ENCODE measurements at regions not wholly inside any gene's neighbourhood (a gene's known extent, or its start where the extent isn't known, plus 50 kb on each side); places are given as distances from the start of the nearest gene placed in this dataset.
"Not testable (repeated sequence)": the region's sequence is repeated elsewhere in the genome, so short reads cannot be mapped to it uniquely, and the experiment has no call there.

DNA sequence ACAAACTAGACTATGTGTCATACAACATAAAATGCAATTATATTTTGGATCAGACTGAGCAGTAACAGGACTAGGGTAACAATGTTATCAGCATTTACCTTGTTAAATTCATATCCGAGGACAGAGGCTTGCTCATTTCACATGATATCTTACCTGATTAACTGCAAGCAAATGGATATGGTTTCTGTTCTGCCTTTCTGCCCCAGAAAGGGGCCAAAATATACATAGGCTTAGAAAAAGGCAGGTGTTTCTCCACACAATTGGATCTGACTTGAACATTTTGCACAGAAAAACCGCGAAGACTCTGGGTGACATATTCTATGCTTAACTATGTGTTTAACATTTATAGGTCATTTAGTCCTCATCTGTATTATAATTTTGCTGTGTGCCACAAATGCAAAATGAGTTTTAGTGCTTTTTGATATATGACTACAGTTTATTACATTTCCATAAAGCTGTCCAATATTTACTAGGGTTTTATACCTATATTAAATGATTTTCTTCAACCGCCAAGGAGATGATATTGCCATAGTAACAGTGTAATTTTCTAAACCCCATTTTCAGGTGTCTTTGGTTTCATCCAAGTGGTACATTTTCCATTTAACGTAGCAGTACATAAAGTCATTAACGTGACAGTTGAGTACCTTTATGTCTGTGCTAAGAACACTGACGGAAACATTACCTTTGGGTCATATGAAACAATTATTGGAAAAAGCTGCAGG lies 249.3 kb upstream of the KRR1 start:
- DNase-seq (ENCODE audit: low spot score), result no peak

DNA sequence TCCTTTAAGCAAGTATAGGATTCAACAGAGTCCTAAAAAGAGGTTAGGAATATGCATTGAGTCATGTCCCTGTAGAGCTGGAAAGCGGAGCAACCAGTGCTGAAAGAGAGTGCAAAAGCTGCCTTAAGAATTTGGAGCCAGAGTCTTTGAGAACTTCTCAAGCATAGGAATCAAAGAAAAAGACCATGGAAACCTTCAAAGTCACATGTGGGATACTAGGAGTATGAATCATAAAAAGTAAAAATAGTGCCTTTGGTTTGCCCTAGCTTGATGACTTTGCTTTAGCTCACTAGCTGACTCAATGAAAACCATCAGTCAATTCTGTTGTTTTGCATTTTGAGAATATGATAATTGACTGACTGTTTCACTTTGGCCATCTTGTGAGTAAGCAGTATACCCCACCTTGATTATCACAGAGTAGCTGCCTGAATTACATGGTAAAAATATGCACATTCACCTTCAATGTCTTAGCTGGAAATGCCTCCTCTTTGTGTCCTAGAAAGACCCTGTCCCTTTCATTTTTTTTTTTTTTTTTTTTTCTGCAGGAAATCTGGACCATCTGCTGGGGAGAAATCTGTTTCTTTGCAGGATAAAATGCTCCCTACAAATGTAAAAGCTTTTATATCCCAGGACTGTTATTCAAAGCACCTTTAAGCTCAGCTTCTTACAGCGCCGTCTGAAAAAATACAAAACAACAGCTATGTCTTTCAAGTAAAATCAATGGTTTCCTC lies 248.6 kb upstream of the KRR1 start:
- DNase-seq (ENCODE audit: low spot score), result peak; percentile 79

DNA sequence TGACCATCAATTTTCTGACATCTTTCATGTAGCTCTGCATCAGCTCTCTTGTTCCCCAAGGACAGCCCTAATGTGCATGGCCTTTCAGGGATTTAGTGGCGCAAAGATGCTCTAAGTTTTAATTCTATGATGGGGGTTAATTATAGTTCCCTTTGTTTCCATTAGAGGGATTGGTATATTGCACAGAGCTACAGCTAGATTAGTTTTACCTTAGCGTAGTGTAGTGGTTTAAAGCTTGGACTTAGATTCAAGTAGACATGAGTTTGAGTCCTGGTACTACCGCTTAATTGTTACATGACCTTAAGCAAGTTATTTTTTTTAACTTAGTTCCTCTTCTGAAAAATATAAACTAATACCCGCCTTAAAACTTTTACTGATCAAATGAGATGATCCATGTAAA lies 247.8 kb upstream of the KRR1 start:
- no peak for DNase-seq (ENCODE audit: low spot score)

DNA sequence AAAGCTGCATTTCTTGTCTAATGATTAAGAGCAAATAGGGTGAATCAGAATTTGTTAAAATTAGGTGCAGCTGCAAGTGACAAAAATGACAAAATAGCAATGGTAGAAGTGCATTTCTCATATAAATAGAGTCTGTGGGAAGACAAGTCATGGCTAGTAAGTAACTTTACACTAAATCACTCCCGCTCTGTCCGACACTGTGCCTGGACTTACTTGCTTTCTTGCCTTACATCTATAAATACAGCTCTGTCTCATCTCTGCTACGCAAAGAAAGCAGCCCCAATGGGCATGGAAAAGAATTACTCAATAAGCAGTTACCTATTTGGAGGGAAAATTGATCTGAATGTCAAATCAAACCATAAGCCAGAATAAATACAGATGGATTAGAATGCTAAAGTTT lies 245.4 kb upstream of the KRR1 start:
- no peak for DNase-seq (ENCODE audit: low spot score)

DNA sequence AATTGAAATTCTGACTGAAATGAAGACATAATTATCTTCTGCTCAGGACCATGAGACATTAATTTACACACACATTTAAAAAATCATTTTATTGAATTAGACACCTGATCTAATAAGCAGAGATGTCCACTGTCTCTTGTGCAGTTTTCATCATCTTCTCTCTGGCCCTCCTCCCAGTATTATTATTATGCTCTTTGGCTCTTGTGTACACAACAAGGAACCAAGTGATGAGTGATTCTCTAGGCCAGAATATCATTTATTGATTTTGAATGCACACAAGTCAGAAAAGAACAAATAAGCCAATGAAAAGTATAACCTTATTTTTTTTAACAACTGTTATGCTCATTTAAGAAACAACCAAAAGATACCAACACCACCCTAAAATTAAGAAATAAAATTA lies 244.7 kb upstream of the KRR1 start:
- DNase-seq (ENCODE audit: low spot score), result no peak

DNA sequence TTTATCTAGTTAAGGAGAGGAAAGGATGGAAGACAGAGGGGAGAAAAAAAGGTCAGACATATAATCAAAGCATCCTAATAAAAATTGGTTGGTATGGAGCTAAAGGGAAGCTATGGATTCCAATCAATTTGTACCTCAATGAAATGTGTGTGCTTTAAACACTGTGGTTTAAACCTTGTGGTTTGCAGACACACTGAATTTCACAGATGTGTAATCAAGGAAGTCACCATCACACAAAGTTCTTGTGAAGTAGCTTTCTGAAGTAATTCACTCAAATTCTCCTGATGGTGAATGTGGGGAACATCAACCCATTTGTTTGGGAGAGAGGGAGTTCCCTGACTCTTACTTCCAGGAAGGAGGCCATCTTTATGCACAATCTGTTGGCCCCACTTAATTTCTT lies 243.3 kb upstream of the KRR1 start:
- DNase-seq (ENCODE audit: low spot score), result no peak

DNA sequence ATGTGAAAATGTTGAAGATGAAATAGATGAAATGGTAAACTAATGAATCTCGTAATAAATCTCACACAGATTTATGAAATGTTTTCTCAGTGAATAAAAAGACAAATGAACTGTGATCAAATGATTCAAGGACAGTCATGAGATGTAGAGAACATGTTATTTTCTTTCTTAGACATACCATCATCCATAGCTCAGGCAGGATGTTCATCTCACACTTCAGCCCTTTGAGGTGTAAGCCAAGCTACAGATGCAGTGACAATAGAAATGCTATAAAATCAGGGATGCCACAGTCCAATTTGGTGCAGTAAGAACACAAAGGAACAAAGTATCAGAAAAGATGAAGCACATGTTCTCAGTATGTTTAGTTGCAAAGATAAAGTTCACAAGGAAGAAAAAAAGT lies 242.7 kb upstream of the KRR1 start:
- DNase-seq (ENCODE audit: low spot score), result no peak

DNA sequence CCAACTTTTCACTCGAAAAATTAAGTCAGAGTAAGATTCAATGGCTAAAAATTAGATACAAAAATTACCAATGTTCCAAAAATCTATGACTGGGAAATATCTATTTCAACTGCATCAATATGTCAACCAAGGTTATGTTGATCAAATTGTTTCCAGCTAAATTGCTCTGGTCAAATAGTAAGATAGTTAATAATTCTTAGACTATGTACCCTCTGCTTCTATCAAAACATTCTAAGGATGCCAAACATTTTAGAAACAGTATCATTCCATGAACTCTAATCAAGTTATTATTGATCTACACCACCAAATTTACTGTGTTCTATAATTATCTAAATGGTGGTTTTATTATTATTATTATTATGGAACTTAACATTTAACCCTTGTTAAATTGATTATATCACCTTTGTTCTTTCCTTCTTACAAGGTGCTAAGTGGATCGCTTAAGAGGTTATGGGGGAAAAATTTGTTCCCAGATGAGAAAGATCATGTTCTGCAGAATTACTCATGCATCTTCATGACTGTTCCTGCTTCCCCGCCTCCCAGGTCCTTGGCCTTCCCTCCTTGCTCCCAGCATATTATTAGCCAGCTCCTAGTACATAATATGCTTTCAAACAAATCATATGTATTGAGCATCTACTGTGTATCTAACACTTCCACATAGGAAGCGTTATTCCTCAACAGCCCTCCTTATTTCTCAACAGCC lies 240.5 kb upstream of the KRR1 start:
- DNase-seq (ENCODE audit: low spot score), result no peak

DNA sequence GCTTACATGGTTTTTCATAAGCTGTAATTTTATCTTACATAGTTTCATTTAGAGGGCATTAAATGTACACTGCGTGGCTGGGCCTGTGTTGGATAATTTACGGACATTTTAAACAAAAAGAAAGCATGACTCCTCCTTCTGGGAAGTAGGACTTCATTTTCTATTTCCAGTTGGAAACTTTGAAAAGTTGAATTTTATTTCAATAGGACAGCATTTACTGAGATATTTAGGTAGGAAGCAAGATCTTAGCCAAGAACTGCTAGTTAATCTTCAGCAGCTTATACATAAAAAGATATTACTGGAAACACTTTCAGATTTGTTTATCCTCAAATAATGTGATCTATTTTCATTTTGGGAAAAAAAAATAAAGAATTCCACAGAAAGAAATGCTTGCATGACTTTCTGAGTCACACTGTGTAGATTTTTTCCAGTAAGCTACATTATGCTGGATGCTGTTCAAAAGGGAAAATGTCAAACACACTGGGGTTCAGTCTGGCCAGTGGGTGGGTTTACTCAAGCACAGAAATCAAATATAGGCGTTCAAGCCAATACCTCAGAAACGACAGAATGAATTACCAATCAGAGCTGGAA lies 239.4 kb upstream of the KRR1 start:
- DNase-seq (ENCODE audit: low spot score), result no peak

DNA sequence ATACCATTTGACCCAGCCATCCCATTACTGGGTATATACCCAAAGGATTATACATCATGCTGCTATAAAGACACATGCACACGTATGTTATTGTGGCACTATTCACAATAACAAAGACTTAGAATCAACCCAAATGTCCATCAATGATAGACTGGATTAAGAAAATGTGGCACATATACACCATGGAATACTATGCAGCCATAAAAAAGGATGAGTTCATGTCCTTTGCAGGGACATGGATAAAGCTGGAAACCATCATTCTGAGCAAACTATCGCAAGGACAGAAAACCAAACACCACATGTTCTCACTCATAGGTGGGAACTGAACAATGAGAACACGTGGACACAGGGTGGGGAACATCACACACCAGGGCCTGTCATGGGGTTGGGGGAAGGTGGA lies 237.6 kb upstream of the KRR1 start:
- DNase-seq (ENCODE audit: low spot score), result not testable (repeated sequence)

DNA sequence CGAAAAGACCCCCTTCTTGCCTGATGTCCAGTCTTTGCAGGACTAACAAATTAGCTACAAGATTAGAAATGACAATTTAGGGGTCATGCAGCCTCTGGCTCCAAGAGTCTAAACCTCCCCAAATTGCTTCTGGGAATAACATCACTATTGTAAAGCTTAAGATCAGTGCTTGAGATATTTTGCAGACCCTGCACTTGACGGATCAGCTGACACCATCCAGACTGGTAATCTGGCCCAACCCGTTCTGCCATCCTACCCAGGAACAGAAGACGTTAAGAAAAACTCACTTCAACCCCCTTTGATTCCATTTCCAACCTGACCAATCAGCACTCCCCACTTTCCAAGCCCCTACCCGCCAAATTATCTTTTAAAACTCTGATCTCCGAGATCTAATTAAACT lies 236.7 kb upstream of the KRR1 start:
- DNase-seq (ENCODE audit: low spot score), result no peak

DNA sequence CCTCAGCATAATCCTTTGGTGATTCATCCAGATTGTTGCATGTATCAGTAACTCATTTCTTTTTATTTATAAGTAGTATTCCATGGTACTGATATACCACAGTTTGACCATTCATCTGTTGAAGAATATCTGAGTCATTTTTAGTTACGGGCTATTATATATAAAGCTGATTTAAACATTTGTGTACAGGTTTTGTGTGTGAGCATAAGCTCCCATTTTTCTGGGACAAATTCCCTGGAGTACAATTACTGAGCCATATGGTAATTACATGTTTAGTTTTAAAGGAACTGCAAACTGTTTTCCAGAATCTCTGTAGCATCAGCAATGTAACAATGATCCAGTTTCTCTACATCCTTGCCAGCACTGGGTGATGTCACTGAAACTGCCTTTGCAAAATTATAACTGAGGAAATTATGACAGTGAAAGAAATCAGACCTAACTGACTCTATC lies 236.2 kb upstream of the KRR1 start:
- DNase-seq (ENCODE audit: low spot score), result peak; percentile 48

DNA sequence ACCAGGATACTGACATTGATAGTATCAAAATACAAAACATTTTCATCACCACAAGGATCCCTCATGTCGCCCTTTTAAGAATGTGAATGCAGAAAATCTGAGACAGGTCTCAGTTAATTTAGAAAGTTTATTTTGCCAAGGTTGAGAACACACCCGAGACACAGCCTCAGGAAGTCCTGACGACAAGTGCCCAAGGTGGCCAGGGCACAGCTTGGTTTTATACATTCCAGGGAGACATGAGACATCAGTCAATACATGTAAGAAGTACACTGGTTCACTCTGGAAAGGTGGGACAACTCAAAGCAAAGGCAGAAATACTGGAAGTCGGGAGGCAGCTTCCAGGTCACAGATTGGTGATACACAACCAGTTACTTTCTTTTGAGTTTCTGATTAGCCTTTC lies 235.2 kb upstream of the KRR1 start:
- DNase-seq (ENCODE audit: low spot score), result no peak

DNA sequence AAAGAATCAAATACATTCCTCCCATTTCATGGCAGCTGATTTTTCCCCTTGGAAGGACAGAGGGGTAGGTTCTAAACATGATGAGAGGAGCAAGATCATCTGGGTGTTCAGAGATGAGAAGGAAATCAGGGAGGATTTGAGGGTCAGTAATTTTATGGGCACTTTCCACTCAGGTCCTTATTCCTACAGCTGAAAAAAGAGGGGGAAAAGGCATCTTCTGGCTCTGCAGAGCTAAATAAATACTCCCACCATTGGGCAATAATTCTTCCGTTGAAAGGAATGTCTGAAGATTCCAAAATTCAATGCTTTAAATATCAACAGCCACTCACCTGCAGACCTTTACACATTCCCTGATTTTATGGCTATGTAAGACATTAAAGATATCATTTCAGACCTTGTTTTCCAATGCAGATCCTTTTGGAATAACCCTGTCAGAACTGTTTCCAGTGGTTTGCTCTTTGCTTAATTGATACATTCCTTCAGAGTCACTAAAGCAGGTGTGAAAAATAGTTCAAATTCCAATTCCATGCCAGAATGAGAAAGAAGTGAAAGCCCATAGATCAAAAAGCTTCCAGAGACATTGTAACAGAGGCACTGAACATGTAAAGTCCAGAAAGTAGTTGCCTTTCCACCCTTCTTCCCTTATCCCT lies 233.3 kb upstream of the KRR1 start:
- DNase-seq (ENCODE audit: low spot score), result no peak

DNA sequence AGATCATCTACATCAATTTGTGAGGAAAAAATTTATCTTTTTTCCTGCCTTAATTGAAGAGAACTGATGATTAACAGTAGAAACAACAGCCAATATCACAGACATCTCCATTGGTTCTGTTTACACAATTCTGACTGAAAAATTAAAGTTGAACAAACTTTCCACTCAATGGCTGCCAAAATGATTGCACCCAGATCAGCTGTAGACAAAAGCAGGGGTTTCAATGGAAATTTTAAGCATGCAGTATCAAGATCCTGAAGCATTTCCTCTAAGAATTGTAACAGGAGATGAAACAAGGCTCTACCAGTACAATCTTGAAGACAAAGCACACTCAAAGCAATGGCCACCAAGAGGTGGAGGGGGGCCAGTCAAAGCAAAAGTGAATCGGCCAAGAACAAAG lies 231.6 kb upstream of the KRR1 start:
- no peak for DNase-seq (ENCODE audit: low spot score)

DNA sequence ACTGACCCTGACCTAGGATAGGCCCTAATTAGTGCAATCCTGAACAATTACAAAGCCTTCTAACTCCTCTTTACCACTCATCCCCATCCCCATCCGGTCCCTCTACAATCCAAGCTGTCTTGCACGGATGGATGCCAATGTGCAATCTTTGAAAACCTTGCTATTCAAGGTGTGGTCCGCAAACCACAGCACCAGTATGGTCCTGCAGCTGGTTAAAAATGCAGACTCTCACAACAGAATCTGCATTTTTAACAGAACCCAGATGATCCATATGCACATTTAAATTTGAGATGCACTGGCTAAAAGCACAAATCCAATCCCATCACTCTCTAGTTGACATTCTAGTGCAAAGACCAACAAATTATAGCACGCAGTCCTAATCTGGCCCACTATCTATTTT lies 230.6 kb upstream of the KRR1 start:
- DNase-seq (ENCODE audit: low spot score), result no peak

DNA sequence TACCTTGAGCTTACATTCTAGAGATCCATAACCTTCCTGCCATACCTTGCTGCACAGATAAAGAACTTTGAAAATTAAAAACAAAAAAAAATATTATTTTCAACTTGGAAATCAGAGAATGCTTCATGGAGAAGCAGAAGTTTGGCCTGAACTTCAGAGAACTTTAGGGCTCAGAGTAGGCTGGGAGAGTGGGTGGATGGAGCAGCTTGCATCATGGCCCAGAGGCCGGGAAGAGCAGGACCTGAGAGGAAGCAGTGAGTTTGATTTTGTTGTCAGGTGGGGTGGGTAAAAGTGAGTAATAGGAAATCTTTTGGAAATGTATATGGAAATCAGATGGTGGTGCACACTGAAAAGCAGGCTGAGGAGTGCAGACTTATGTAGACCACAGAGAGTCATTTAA lies 228.5 kb upstream of the KRR1 start:
- no peak for DNase-seq (ENCODE audit: low spot score)

DNA sequence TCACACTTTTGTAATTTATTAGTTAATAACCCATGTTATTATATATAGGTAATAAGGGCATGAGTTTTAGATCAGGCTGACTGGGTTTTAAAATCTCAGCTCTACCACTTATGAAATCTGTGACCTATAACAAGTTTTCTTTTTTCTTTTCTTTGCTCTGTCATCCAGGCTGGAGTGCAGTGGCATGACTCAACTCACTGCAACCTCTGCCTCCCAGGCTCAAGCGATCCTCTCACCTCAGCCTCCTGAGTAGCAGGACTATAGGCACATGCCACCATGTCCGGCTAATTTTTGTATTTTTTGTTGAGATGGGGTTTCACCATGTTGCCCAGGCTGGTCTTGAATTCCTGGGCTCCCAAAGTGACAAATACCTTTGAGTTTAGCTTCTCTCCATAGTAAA lies 227.7 kb upstream of the KRR1 start:
- DNase-seq (ENCODE audit: low spot score), result not testable (repeated sequence)

DNA sequence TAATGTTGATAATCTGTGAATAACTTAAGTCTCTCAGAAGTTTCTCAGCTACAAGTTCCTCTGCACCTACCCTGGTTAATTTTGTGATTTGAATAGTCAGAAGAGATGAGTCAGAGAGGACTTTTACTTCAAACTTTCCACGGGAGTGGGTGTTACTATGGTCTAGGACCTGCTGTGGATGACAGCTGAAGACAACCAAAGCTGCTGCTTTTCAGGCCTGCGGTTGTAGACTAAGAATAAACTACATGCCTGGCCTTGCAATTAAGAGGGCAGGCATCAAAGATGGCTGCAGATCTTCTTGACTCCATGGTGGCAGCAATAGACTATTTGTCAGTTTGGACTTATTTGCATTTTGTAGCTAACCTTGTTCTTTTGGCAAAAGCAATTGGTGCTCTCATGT lies 227.1 kb upstream of the KRR1 start:
- no peak for DNase-seq (ENCODE audit: low spot score)

DNA sequence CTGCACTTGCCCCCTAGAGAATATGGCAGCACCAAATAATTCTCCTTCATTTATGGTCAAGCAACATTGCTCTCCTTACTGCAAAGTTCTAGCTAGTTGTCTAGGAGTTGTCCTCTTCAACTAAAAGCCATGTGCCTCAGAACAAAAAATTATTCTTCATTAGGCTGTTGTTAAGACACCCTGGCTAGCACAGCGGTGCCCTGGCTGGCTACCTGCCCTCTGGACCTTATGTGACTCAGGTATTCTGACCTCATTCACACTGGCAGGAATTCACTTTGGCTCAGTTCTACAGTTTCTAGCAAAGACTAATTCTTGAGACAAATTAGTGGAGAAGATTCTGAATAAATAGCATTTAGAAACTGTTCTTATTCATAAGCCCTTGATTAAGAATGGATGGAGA lies 224.4 kb upstream of the KRR1 start:
- DNase-seq (ENCODE audit: low spot score), result no peak

DNA sequence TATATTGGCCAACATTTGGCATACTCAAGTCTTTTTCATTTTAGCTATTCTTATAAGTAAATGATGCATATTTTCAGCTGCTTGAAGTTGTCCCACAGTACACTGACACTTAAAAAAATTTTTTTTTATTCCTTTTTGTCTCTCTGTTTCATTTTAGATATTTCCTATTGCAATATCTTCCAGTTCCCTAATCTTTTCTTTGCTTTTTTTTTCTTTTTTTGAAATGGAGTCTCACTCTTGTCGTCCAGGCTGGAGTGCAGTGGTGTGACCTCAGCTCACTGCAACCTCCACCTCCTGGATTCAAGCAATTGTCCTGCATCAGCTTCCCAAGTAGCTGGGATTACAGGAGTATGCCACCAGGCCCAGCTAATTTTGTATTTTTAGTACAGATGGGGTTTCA lies 217.4 kb upstream of the KRR1 start:
- DNase-seq (ENCODE audit: low spot score), result no peak

DNA sequence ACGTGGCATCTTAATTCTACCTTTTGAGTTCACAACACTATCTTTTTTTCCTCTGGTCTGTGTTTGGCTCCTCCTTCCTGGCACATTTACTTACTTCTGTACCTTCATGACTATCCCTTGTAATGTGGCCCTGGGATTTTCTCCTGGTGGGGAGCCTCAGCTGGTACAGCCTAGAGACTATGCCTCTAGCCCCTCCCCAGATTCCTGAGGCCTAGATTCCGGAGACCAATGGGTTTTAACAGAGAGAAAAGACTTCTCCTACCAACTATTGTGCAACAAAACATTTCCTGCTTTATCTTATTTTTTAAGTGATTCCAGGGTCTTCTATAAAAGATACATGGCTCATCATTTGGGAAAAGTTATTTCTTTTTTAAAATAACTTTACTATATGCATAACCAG lies 216.2 kb upstream of the KRR1 start:
- no peak for DNase-seq (ENCODE audit: low spot score)

Measured in A172 (cell line).